ENCODE measurements at regions not wholly inside any gene's neighbourhood (a gene's known extent, or its start where the extent isn't known, plus 50 kb on each side); places are given as distances from the start of the nearest gene placed in this dataset.

DNA sequence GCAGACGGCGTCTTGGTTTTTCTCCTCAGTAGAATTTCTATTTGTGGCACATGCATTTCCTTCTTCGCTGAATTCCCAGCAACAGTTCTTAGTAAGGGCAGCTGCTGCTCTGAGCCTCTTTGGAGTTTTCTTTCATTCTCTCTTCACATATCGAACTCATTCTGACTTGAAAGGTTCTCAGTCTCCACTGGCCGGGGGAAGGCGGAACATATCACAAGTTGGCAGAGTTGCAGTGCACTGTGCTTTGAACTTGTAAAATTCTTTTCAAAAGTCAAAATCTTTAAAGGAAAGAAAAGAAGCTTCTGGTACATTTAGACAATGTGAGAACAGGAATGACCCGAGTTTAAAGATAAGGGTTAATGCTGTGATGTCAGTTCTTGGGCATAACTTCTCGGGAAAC is 286.1 kb upstream of the MAP3K7 start:
- H3K9me3 ChIP-seq, result no peaks in the 10 kb centered on the region
- TF ChIP-seq, protein P1, sequence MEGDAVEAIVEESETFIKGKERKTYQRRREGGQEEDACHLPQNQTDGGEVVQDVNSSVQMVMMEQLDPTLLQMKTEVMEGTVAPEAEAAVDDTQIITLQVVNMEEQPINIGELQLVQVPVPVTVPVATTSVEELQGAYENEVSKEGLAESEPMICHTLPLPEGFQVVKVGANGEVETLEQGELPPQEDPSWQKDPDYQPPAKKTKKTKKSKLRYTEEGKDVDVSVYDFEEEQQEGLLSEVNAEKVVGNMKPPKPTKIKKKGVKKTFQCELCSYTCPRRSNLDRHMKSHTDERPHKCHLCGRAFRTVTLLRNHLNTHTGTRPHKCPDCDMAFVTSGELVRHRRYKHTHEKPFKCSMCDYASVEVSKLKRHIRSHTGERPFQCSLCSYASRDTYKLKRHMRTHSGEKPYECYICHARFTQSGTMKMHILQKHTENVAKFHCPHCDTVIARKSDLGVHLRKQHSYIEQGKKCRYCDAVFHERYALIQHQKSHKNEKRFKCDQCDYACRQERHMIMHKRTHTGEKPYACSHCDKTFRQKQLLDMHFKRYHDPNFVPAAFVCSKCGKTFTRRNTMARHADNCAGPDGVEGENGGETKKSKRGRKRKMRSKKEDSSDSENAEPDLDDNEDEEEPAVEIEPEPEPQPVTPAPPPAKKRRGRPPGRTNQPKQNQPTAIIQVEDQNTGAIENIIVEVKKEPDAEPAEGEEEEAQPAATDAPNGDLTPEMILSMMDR (IDR thresholded peaks at IDR 0.05), result no peak
- H3K4me1 ChIP-seq, result no peaks in the 10 kb centered on the region
- H3K36me3 ChIP-seq, result no peaks in the 10 kb centered on the region
- H3K27me3 ChIP-seq, result no peaks in the 10 kb centered on the region
- no peak for DNase-seq (ENCODE audit: low spot score in 2 of 2)
- no peak overlapping the region for H3K4me3 ChIP-seq
- no peak overlapping the region for H3K27ac ChIP-seq
- intact Hi-C loops (cut with DNase I), result no loop called here

DNA sequence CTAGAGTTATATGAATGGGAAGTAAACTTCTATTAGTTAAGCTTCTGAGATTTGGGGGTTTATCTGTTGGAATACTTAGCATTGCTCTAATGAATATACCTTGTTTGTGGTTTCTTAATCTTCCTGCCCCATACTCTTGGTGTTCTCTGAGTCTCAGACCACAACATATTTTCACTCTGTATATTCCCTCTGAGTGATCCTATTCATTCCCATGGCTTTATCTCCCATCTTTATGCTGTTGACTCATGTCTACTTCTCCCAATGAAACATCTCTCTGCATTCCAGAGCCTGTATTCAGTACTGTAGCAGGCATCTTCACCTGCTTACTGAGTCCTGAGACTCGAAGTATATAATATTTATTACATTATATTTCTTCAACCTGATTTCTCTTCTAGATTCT is 283.7 kb upstream of the MAP3K7 start:
- H3K27me3 ChIP-seq, result no peaks in the 10 kb centered on the region
- no peak for DNase-seq (ENCODE audit: low spot score in 2 of 2)
- intact Hi-C loops (cut with DNase I), result no loop called here
- no peak overlapping the region for H3K4me3 ChIP-seq
- no peaks in the 10 kb centered on the region for H3K36me3 ChIP-seq
- no peak overlapping the region for H3K27ac ChIP-seq
- H3K9me3 ChIP-seq, result no peaks in the 10 kb centered on the region
- no peaks in the 10 kb centered on the region for H3K4me1 ChIP-seq
- TF ChIP-seq, protein P1 (IDR thresholded peaks at IDR 0.05), result no peak

DNA sequence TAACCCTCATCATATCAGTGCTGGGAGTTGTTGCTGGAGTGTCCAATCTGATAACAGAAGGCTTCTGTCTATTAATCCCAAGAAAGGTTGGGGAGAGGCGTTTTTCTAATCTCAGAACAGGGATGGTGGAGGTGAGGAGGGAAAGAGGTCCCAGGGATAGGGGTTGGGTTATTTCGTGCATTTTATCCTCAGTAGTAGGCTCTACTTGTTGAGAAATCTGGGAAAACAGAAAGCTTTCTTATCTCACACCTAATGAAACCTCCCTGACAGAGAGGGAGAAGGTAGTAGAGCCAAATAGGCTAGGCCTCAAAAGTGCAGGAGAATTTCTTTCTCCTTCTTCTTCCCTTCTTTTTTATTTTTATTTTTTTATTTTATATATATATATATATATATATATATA is 281.8 kb upstream of the MAP3K7 start:
- no peak for DNase-seq (ENCODE audit: low spot score in 2 of 2)
- Histone ChIP-seq H3K9me3 (no peaks in the 10 kb centered on the region), H3K4me1 (no peaks in the 10 kb centered on the region), H3K4me3 (no peak overlapping the region), H3K27ac (no peak overlapping the region), H3K36me3 (no peaks in the 10 kb centered on the region), H3K27me3 (no peaks in the 10 kb centered on the region)
- TF ChIP-seq, protein P1 (IDR thresholded peaks at IDR 0.05), result no peak
- intact Hi-C loops (cut with DNase I), result no loop called here

DNA sequence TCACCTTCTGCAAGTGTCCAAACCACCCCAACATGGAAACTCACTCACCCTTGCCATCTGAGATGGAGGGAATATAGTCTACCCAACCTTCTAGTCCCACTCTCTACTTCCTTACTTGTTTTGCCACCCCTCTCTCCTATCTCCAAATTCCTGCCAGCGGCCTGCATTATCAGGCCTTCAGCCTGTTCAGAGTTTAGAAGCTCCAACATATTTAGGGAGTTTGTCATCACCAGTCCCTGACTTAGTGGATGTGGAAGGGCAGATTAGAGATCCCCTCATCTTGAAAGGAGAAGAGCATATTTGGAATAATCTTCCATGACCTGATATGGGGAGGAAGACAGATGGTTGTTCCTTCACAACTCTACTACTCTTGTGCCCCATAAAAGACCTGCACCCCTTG is 281.4 kb upstream of the MAP3K7 start:
- intact Hi-C loops (cut with DNase I), result no loop called here
- no peaks in the 10 kb centered on the region for H3K4me1 ChIP-seq
- TF ChIP-seq, protein P1 (IDR thresholded peaks at IDR 0.05), result no peak
- no peaks in the 10 kb centered on the region for H3K36me3 ChIP-seq
- no peaks in the 10 kb centered on the region for H3K9me3 ChIP-seq
- no peaks in the 10 kb centered on the region for H3K27me3 ChIP-seq
- no peak for DNase-seq (ENCODE audit: low spot score in 2 of 2)
- H3K4me3 ChIP-seq, result no peak overlapping the region
- H3K27ac ChIP-seq, result no peak overlapping the region

DNA sequence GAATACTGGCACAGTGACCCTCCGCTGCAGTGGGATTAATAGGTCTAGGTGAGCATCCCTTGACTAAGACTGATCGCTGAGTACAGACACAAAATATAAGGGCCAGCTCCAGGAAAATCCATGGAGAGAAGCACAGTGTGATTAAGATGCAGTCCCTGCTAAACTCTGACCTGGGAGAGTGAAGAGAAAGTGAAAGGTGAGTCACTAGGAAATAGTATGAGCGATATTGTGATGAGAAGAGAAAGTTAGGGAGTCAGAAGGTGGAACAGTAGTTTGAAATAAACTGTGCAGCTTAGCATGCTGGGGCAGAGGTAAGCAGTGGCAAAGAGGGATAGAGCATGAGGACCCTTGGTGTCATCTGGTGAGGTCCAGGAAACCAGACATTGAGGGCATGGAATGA is 278.6 kb upstream of the MAP3K7 start:
- Histone ChIP-seq H3K27ac (no peak overlapping the region), H3K4me3 (no peak overlapping the region), H3K4me1 (no peaks in the 10 kb centered on the region), H3K9me3 (no peaks in the 10 kb centered on the region), H3K27me3 (no peaks in the 10 kb centered on the region), H3K36me3 (no peaks in the 10 kb centered on the region)
- intact Hi-C loops (cut with DNase I), result no loop called here
- TF ChIP-seq, protein P1 (IDR thresholded peaks at IDR 0.05), result no peak
- DNase-seq (ENCODE audit: low spot score in 2 of 2), result no peak

DNA sequence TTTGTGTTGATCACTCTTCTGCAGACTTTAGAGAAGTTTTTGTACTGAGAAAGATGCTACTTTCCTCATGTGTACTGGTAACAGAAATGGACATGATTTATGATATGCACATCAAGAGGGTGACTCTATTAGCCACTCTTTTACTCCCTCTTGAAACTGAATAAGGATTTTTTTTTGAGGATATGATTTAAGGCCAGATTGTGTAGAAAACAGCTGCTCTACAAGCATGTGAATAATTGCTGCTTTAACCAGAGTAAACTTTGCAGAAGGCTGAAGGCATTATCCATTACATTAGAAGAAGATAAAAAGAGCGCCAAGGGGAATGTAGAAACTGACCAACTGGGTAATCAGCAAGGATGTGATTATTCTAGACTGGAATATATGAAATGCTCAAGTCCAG is 276.2 kb upstream of the MAP3K7 start:
- Histone ChIP-seq H3K27me3 (no peaks in the 10 kb centered on the region), H3K36me3 (no peaks in the 10 kb centered on the region), H3K4me3 (no peak overlapping the region), H3K4me1 (no peaks in the 10 kb centered on the region), H3K9me3 (no peaks in the 10 kb centered on the region), H3K27ac (no peak overlapping the region)
- intact Hi-C loops (cut with DNase I), result no loop called here
- TF ChIP-seq, protein P1 (IDR thresholded peaks at IDR 0.05), result no peak
- no peak for DNase-seq (ENCODE audit: low spot score in 2 of 2)
